Neural progenitor cell (in vitro differentiated cells): ENCODE measurements at regions not wholly inside any gene's neighbourhood (a gene's known extent, or its start where the extent isn't known, plus 50 kb on each side); places are given as distances from the start of the nearest gene placed in this dataset.

ENCODE experiments used
- DNase-seq: peaks from one replicate; pipeline ENCODE4 v3.0.0-alpha.2; 2016; ENCODE audit warnings: low spot score
- H2AFZ ChIP-seq: fragments of 200-600 bp; sonication (generic); replicated peaks from 2 replicates; pipeline ENCODE4 v1.6.1; 2016; ENCODE audit warnings: antibody characterized with exemption
- H3F3A ChIP-seq: fragments of 200-600 bp; sonication (generic); 2 replicates; pipeline ENCODE4 v1.6.1; 2016; ENCODE audit warnings: antibody characterized with exemption, low read depth
- H3K27ac ChIP-seq: fragments of 200-600 bp; sonication (generic); 2 replicates; pipeline ENCODE4 v1.5.1; 2016; ENCODE audit warnings: mild to moderate bottlenecking
- H3K27me3 ChIP-seq: fragments of 200-600 bp; sonication (generic); 2 replicates; pipeline ENCODE4 v1.6.1; 2016; ENCODE audit warnings: mild to moderate bottlenecking, moderate library complexity
- H3K36me3 ChIP-seq: fragments of 200-600 bp; sonication (generic); 2 replicates; pipeline ENCODE4 v1.5.1; 2016
- H3K4me1 ChIP-seq: fragments of 200-600 bp; sonication (generic); 2 replicates; pipeline ENCODE4 v1.6.1; 2016; ENCODE audit warnings: mixed run types
- H3K4me2 ChIP-seq: fragments of 200-600 bp; sonication (generic); 2 replicates; pipeline ENCODE4 v1.6.1; 2016
- H3K4me3 ChIP-seq: fragments of 200-600 bp; sonication (generic); 2 replicates; pipeline ENCODE4 v1.5.1; 2016
- H3K79me2 ChIP-seq: fragments of 200-600 bp; sonication (generic); 2 replicates; pipeline ENCODE4 v1.6.1; 2016; ENCODE audit warnings: low read depth
- H3K9ac ChIP-seq: fragments of 200-600 bp; sonication (generic); 2 replicates; pipeline ENCODE4 v1.6.1; 2016
- H3K9me3 ChIP-seq: fragments of 200-600 bp; sonication (generic); 2 replicates; pipeline ENCODE4 v1.5.1; 2016; ENCODE audit warnings: low read depth
- H4K20me1 ChIP-seq: fragments of 200-600 bp; sonication (generic); 2 replicates; pipeline ENCODE4 v1.6.1; 2016; ENCODE audit warnings: low read depth
- H3K27ac Mint-ChIP-seq: 3 replicates; pipeline ENCODE4 v1.8.0; 2021; ENCODE audit warnings: mixed read lengths
- H3K27me3 Mint-ChIP-seq: 2 replicates; pipeline ENCODE4 v1.8.0; 2022; ENCODE audit warnings: low read depth, mild to moderate bottlenecking, inconsistent platforms, moderate library complexity, mixed read lengths; ENCODE audit not compliant: insufficient read depth
- H3K36me3 Mint-ChIP-seq: 3 replicates; pipeline ENCODE4 v1.8.0; 2021; ENCODE audit warnings: mixed read lengths
- H3K4me1 Mint-ChIP-seq: 3 replicates; pipeline ENCODE4 v1.8.0; 2021; ENCODE audit warnings: mixed read lengths
- H3K4me3 Mint-ChIP-seq: 3 replicates; pipeline ENCODE4 v1.8.0; 2021; ENCODE audit warnings: mild to moderate bottlenecking, moderate library complexity, mixed read lengths
- H3K9me3 Mint-ChIP-seq: 3 replicates; pipeline ENCODE4 v1.8.0; 2020; ENCODE audit warnings: mixed read lengths
- EZH2 ChIP-seq: fragments of 200-600 bp; sonication (generic); IDR thresholded peaks from 2 replicates; pipeline ENCODE4 v1.6.1; 2017; ENCODE audit warnings: antibody characterized with exemption, mild to moderate bottlenecking, moderate library complexity
- EZH2phosphoT487 ChIP-seq: fragments of 200-600 bp; sonication (generic); IDR thresholded peaks from 2 replicates; pipeline ENCODE4 v1.6.1; 2017; ENCODE audit warnings: antibody characterized with exemption
- TF ChIP-seq, protein P1 (sequence below): fragments of 200-600 bp; sonication (generic); IDR thresholded peaks from 2 replicates; pipeline ENCODE4 v1.5.1; 2017; ENCODE audit warnings: antibody characterized with exemption, mild to moderate bottlenecking

- Histone ChIP-seq H3K27ac (no peak overlapping the region), H3K4me3 (no peak overlapping the region), H3K4me1 (no peaks in the 10 kb centered on the region), H3F3A (no peaks in the 10 kb centered on the region), H3K9me3 (no peaks in the 10 kb centered on the region), H3K9ac (no peak overlapping the region), H3K79me2 (no peaks in the 10 kb centered on the region), H3K36me3 (no peaks in the 10 kb centered on the region), H4K20me1 (no peaks in the 10 kb centered on the region), H2AFZ (no peak overlapping the region), H3K4me2 (no peak overlapping the region), H3K27me3 (no peaks in the 10 kb centered on the region)
- Mint-ChIP-seq H3K9me3 (no peaks in the 10 kb centered on the region), H3K27ac (no peak overlapping the region), H3K36me3 (no peaks in the 10 kb centered on the region), H3K4me3 (no peak overlapping the region), H3K27me3 (no peaks in the 10 kb centered on the region), H3K4me1 (no peaks in the 10 kb centered on the region)
- no peak for DNase-seq
- TF ChIP-seq EZH2phosphoT487 = no peak
Observed at GRCh38 chr2:157164370-157164769, 93.1 kb upstream of the GALNT5 start.

- Histone ChIP-seq H3K27me3 (no peaks in the 10 kb centered on the region), H3K9me3 (no peaks in the 10 kb centered on the region), H2AFZ (no peak overlapping the region), H3K36me3 (no peaks in the 10 kb centered on the region), H3K4me3 (no peak overlapping the region), H3K4me1 (no peaks in the 10 kb centered on the region), H4K20me1 (no peaks in the 10 kb centered on the region), H3F3A (no peaks in the 10 kb centered on the region), H3K79me2 (no peaks in the 10 kb centered on the region), H3K9ac (no peak overlapping the region), H3K27ac (no peak overlapping the region), H3K4me2 (no peak overlapping the region)
- Mint-ChIP-seq H3K27me3 (no peaks in the 10 kb centered on the region), H3K36me3 (no peaks in the 10 kb centered on the region), H3K4me1 (no peaks in the 10 kb centered on the region), H3K27ac (no peak overlapping the region), H3K9me3 (no peaks in the 10 kb centered on the region), H3K4me3 (no peak overlapping the region)
- no peak for DNase-seq
- TF ChIP-seq EZH2phosphoT487 (no peak), EZH2 (no peak)
- TF ChIP-seq, protein P1, sequence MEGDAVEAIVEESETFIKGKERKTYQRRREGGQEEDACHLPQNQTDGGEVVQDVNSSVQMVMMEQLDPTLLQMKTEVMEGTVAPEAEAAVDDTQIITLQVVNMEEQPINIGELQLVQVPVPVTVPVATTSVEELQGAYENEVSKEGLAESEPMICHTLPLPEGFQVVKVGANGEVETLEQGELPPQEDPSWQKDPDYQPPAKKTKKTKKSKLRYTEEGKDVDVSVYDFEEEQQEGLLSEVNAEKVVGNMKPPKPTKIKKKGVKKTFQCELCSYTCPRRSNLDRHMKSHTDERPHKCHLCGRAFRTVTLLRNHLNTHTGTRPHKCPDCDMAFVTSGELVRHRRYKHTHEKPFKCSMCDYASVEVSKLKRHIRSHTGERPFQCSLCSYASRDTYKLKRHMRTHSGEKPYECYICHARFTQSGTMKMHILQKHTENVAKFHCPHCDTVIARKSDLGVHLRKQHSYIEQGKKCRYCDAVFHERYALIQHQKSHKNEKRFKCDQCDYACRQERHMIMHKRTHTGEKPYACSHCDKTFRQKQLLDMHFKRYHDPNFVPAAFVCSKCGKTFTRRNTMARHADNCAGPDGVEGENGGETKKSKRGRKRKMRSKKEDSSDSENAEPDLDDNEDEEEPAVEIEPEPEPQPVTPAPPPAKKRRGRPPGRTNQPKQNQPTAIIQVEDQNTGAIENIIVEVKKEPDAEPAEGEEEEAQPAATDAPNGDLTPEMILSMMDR = no peak
Observed at GRCh38 chr2:157164891-157165290, 92.6 kb upstream of the GALNT5 start.

- Histone ChIP-seq H3K9ac (no peak overlapping the region), H4K20me1 (no peaks in the 10 kb centered on the region), H3K4me1 (no peaks in the 10 kb centered on the region), H3F3A (no peaks in the 10 kb centered on the region), H3K9me3 (no peaks in the 10 kb centered on the region), H3K79me2 (no peaks in the 10 kb centered on the region), H3K4me3 (no peak overlapping the region), H3K4me2 (no peak overlapping the region), H3K27ac (no peak overlapping the region), H3K36me3 (no peaks in the 10 kb centered on the region), H2AFZ (no peak overlapping the region), H3K27me3 (no peaks in the 10 kb centered on the region)
- H3K27me3 Mint-ChIP-seq = no peaks in the 10 kb centered on the region
- no peaks in the 10 kb centered on the region for H3K36me3 Mint-ChIP-seq
- H3K27ac Mint-ChIP-seq = no peak overlapping the region
- DNase-seq = no peak
- H3K4me3 Mint-ChIP-seq = no peak overlapping the region
- TF ChIP-seq EZH2phosphoT487 (no peak), EZH2 (no peak)
- TF ChIP-seq, protein P1 = no peak
- H3K9me3 Mint-ChIP-seq = no peaks in the 10 kb centered on the region
- H3K4me1 Mint-ChIP-seq = peaks cover 1% of the 10 kb centered on the region
Observed at GRCh38 chr2:157168501-157168900, 89.0 kb upstream of the GALNT5 start.

DNA sequence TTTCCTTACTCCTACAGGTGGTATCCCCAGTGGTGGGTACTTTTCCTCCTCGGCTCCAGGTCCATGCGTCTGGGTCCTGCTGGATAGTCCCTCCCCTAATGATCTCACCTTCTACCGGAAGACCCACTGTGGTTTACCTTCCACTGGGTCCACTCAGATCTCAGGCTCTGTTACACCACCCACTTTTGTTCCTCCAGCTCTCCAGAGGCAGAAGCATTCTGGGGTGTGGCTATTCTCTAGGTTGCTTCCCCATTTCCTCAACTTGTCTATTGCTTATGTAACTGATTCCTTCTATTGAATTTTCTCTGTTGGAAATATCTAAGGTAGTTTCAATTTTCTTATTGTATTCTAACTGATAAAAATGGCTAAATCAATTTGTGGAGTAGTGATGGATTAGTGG is 87.6 kb upstream of the GALNT5 start:
- no peaks in the 10 kb centered on the region for H3K27me3 Mint-ChIP-seq

More for the DNA sequence above, 87.6 kb upstream of the GALNT5 start:
- H3K4me3 ChIP-seq = no peak overlapping the region
- H3K4me1 ChIP-seq = no peaks in the 10 kb centered on the region
- no peak overlapping the region for H3K27ac ChIP-seq
- H3K79me2 ChIP-seq = no peaks in the 10 kb centered on the region
- H3K9me3 ChIP-seq = no peaks in the 10 kb centered on the region
- Mint-ChIP-seq H3K36me3 (no peaks in the 10 kb centered on the region), H3K27ac (no peak overlapping the region), H3K4me1 (peaks cover 5% of the 10 kb centered on the region), H3K4me3 (no peak overlapping the region), H3K9me3 (no peaks in the 10 kb centered on the region)
- H2AFZ ChIP-seq = no peak overlapping the region
- H4K20me1 ChIP-seq = no peaks in the 10 kb centered on the region
- no peaks in the 10 kb centered on the region for H3K36me3 ChIP-seq
- H3K9ac ChIP-seq = no peak overlapping the region
- no peaks in the 10 kb centered on the region for H3K27me3 ChIP-seq
- no peaks in the 10 kb centered on the region for H3F3A ChIP-seq
- H3K4me2 ChIP-seq = no peak overlapping the region
- DNase-seq = no peak
- TF ChIP-seq EZH2phosphoT487 = no peak
- no peak for TF ChIP-seq EZH2
- TF ChIP-seq, protein P1 = no peak
